ENCODE measurements at regions not wholly inside any gene's neighbourhood (a gene's known extent, or its start where the extent isn't known, plus 50 kb on each side); places are given as distances from the start of the nearest gene placed in this dataset.

GRCh38 chr2:128686881-128687555, 368.4 kb upstream of the HS6ST1 start:
- no peak for TF ChIP-seq CTCF (IDR thresholded peaks at IDR 0.05 in 4 of 5, conservative IDR thresholded peaks at IDR 0.05 in 1 of 5)
- TF ChIP-seq POLR2A (IDR thresholded peaks at IDR 0.05) = no peak
